ENCODE measurements at regions not wholly inside any gene's neighbourhood (a gene's known extent, or its start where the extent isn't known, plus 50 kb on each side); places are given as distances from the start of the nearest gene placed in this dataset.

- no peak for DNase-seq (ENCODE audit: low read depth in 2 of 2)
Measured at GRCh38 chr6:129920103-129920798, 59.1 kb upstream of the TMEM244 start.

- no peak for DNase-seq (ENCODE audit: low read depth in 2 of 2)
Measured at GRCh38 chr6:129911732-129912131, 50.6 kb upstream of the TMEM244 start.
